LHCN-M2 (cell line): ENCODE measurements at regions not wholly inside any gene's neighbourhood (a gene's known extent, or its start where the extent isn't known, plus 50 kb on each side); places are given as distances from the start of the nearest gene placed in this dataset.

Source experiments
- DNase-seq: peaks from one replicate; pipeline ENCODE4 v3.0.0-alpha.2; 2012; ENCODE audit warnings: low read depth

GRCh38 chr2:23077596-23077995 lies 307.4 kb upstream of the KLHL29 start:
- no peak for DNase-seq

- no peak for DNase-seq
Measured at GRCh38 chr2:23078784-23079434, 306.1 kb upstream of the KLHL29 start.

GRCh38 chr2:23083966-23084365 lies 301.0 kb upstream of the KLHL29 start:
- DNase-seq, result no peak

- DNase-seq, result no peak
Measured at GRCh38 chr2:23091019-23091418, 294.0 kb upstream of the KLHL29 start.

- no peak for DNase-seq
Measured at GRCh38 chr2:23091900-23092299, 293.1 kb upstream of the KLHL29 start.

- no peak for DNase-seq
Measured at GRCh38 chr2:23092831-23093230, 292.1 kb upstream of the KLHL29 start.

GRCh38 chr2:23093513-23093912 lies 291.5 kb upstream of the KLHL29 start:
- no peak for DNase-seq

GRCh38 chr2:23096906-23097602 lies 287.9 kb upstream of the KLHL29 start:
- no peak for DNase-seq

- DNase-seq, result no peak
Measured at GRCh38 chr2:23100406-23100805, 284.6 kb upstream of the KLHL29 start.

- DNase-seq, result no peak
Measured at GRCh38 chr2:23106242-23106785, 278.7 kb upstream of the KLHL29 start.

- no peak for DNase-seq
Measured at GRCh38 chr2:23107327-23107941, 277.5 kb upstream of the KLHL29 start.

- no peak for DNase-seq
Measured at GRCh38 chr2:23111263-23111662, 273.7 kb upstream of the KLHL29 start.

- DNase-seq, result no peak
Measured at GRCh38 chr2:23112517-23112916, 272.5 kb upstream of the KLHL29 start.

- no peak for DNase-seq
Measured at GRCh38 chr2:23114299-23114698, 270.7 kb upstream of the KLHL29 start.

GRCh38 chr2:23118313-23118712 lies 266.7 kb upstream of the KLHL29 start:
- no peak for DNase-seq

GRCh38 chr2:23118894-23119293 lies 266.1 kb upstream of the KLHL29 start:
- DNase-seq, result no peak

GRCh38 chr2:23120161-23120560 lies 264.8 kb upstream of the KLHL29 start:
- DNase-seq, result no peak

- no peak for DNase-seq
Measured at GRCh38 chr2:23121968-23122648, 262.9 kb upstream of the KLHL29 start.

GRCh38 chr2:23122681-23123215 lies 262.2 kb upstream of the KLHL29 start:
- no peak for DNase-seq

GRCh38 chr2:23123686-23124085 lies 261.3 kb upstream of the KLHL29 start:
- DNase-seq, result no peak

- DNase-seq, result no peak
Measured at GRCh38 chr2:23124214-23124750, 260.7 kb upstream of the KLHL29 start.

- DNase-seq, result no peak
Measured at GRCh38 chr2:23127465-23127864, 257.5 kb upstream of the KLHL29 start.
